H1 (cell line): ENCODE measurements at regions not wholly inside any gene's neighbourhood (a gene's known extent, or its start where the extent isn't known, plus 50 kb on each side); places are given as distances from the start of the nearest gene placed in this dataset.

ENCODE experiments used
- CTCF ChIA-PET: fragments of 300-600 bp; sonication (Branson Sonifier 250); formaldehyde crosslinking; loops from one replicate; lab custom pipeline; 2021; ENCODE audit not compliant: partially characterized antibody; lab: Charles Lee
- POLR2A ChIA-PET: fragments of 300-600 bp; sonication (Branson Sonifier 250); formaldehyde crosslinking; loops from one replicate; lab custom pipeline; 2021; ENCODE audit warnings: inconsistent platforms; ENCODE audit not compliant: partially characterized antibody; lab: Charles Lee
- DNase-seq, 2 experiments: peaks; one replicate each; pipeline versions ENCODE4 v3.0.0 to v3.0.0-alpha.2; 2010 to 2022; ENCODE audit warnings: low spot score in 2 of 2, low read depth in 1 of 2, mixed read lengths in 1 of 2
- FAIRE-seq: peaks from 2 replicates; lab custom pipeline; 2011; peaks lifted over from hg19 to GRCh38; lab: Jason Lieb, UNC
- H2AFZ ChIP-seq: 2 replicates; pipeline ENCODE4 v1.8.1; 2012; ENCODE audit warnings: low read length, inconsistent platforms
- H2AK5ac ChIP-seq: 2 replicates; pipeline ENCODE4 v1.6.1; 2013; ENCODE audit warnings: low read depth, low read length
- H2BK120ac ChIP-seq: replicated peaks from 2 replicates; pipeline ENCODE3; 2013; ENCODE audit warnings: low read depth, low read length, inconsistent platforms
- H2BK12ac ChIP-seq: 2 replicates; pipeline ENCODE4 v1.6.1; 2013; ENCODE audit warnings: low read depth, low read length
- H2BK15ac ChIP-seq: 2 replicates; pipeline ENCODE4 v1.6.1; 2013; ENCODE audit warnings: low read length
- H2BK20ac ChIP-seq: 2 replicates; pipeline ENCODE4 v1.6.1; 2013; ENCODE audit warnings: low read length
- H2BK5ac ChIP-seq: 2 replicates; pipeline ENCODE4 v1.6.1; 2013; ENCODE audit warnings: low read depth, low read length
- H3K14ac ChIP-seq: 2 replicates; pipeline ENCODE4 v1.6.1; 2013; ENCODE audit warnings: inconsistent platforms; ENCODE audit not compliant: insufficient read length
- H3K18ac ChIP-seq: 2 replicates; pipeline ENCODE4 v1.6.1; 2013; ENCODE audit warnings: low read length; ENCODE audit errors: extremely low read depth
- H3K23ac ChIP-seq: 2 replicates; pipeline ENCODE4 v1.6.1; 2013; ENCODE audit warnings: inconsistent platforms; ENCODE audit not compliant: insufficient read length
- H3K23me2 ChIP-seq: 2 replicates; pipeline ENCODE4 v1.6.1; 2013; ENCODE audit warnings: low read depth, low read length
- H3K27ac ChIP-seq: 2 replicates; pipeline ENCODE4 v1.6.1; 2011; ENCODE audit warnings: low read depth, low read length, inconsistent platforms
- H3K27me3 ChIP-seq, 4 experiments: replicated peaks in 1 of 4; 1 replicate in 1 of 4; 2 replicates in 3 of 4; pipeline versions ENCODE4 v1.6.1 to v1.8.1; 2011 to 2013; ENCODE audit warnings: low read length in 3 of 4, mild to moderate bottlenecking in 3 of 4, inconsistent platforms in 2 of 4, mixed read lengths in 2 of 4, moderate library complexity in 1 of 4; ENCODE audit not compliant: control insufficient read depth in 3 of 4, insufficient read depth in 3 of 4; ENCODE audit errors: extremely low read depth in 1 of 4
- H3K36me3 ChIP-seq, 4 experiments: 2 replicates each; pipeline versions ENCODE4 v1.6.1 to v1.8.1; 2011 to 2013; ENCODE audit warnings: mild to moderate bottlenecking in 4 of 4, low read length in 3 of 4, moderate library complexity in 2 of 4, control low read depth in 1 of 4, inconsistent platforms in 1 of 4; ENCODE audit not compliant: insufficient read depth in 4 of 4, control insufficient read depth in 2 of 4
- H3K4ac ChIP-seq: replicated peaks from 2 replicates; pipeline ENCODE3; 2013; ENCODE audit warnings: low read length, low read depth, mixed read lengths, inconsistent platforms; ENCODE audit not compliant: insufficient read length
- H3K4me1 ChIP-seq, 4 experiments: replicated peaks in 1 of 4; 1 replicate in 1 of 4; 2 replicates in 3 of 4; pipeline versions ENCODE4 v1.6.1 to v1.8.1; 2011 to 2013; ENCODE audit warnings: low read length in 3 of 4, inconsistent platforms in 2 of 4, mixed read lengths in 1 of 4; ENCODE audit not compliant: insufficient read depth in 4 of 4, control insufficient read depth in 3 of 4
- H3K4me2 ChIP-seq, 2 experiments: 2 replicates each; pipeline versions ENCODE4 v1.6.1 to v1.8.1; 2011 to 2013; ENCODE audit warnings: low read depth in 2 of 2, low read length in 2 of 2, control low read depth in 1 of 2, inconsistent platforms in 1 of 2, mild to moderate bottlenecking in 1 of 2; ENCODE audit not compliant: insufficient read depth in 1 of 2
- H3K4me3 ChIP-seq, 4 experiments: fragments of 200-600, 300-600 bp in 1 of 4; sonication (generic), shearing (Covaris generic), sonication (Bioruptor Twin) in 1 of 4; 2 replicates each; pipeline versions ENCODE4 v1.5.1 to v1.8.1; 2011 to 2016; ENCODE audit warnings: low read length in 4 of 4, low read depth in 3 of 4, control low read depth in 2 of 4, inconsistent platforms in 2 of 4, mild to moderate bottlenecking in 2 of 4, mixed read lengths in 1 of 4, moderate library complexity in 1 of 4; ENCODE audit not compliant: insufficient read depth in 2 of 4; ENCODE audit errors: extremely low read depth in 1 of 4
- H3K56ac ChIP-seq: replicated peaks from 2 replicates; pipeline ENCODE3; 2013; ENCODE audit warnings: low read depth, mild to moderate bottlenecking, mixed read lengths, low read length, inconsistent platforms; ENCODE audit not compliant: insufficient read length
- H3K79me1 ChIP-seq: 2 replicates; pipeline ENCODE4 v1.6.1; 2013; ENCODE audit warnings: low read depth, low read length, control low read depth
- H3K79me2 ChIP-seq, 2 experiments: 2 replicates each; pipeline versions ENCODE4 v1.6.1 to v1.8.1; 2012 to 2013; ENCODE audit warnings: low read length in 2 of 2, mild to moderate bottlenecking in 2 of 2, inconsistent platforms in 1 of 2; ENCODE audit not compliant: insufficient read depth in 2 of 2, control insufficient read depth in 1 of 2
- H3K9ac ChIP-seq, 4 experiments: replicated peaks in 1 of 4; 1 replicate in 1 of 4; 2 replicates in 3 of 4; pipeline versions ENCODE4 v1.6.1 to v1.8.1; 2011 to 2013; ENCODE audit warnings: low read depth in 3 of 4, low read length in 3 of 4, control low read depth in 2 of 4, mild to moderate bottlenecking in 2 of 4, moderate library complexity in 2 of 4, inconsistent platforms in 1 of 4; ENCODE audit errors: extremely low read depth in 1 of 4
- H3K9me3 ChIP-seq, 2 experiments: 2 replicates each; pipeline versions ENCODE4 v1.6.1 to v1.8.1; 2012 to 2013; ENCODE audit warnings: mild to moderate bottlenecking in 2 of 2, moderate library complexity in 2 of 2, control low read depth in 1 of 2, inconsistent platforms in 1 of 2, low read depth in 1 of 2, low read length in 1 of 2, mixed read lengths in 1 of 2; ENCODE audit not compliant: insufficient read depth in 2 of 2
- H4K20me1 ChIP-seq, 2 experiments: replicated peaks in 1 of 2; 2 replicates each; pipeline versions ENCODE3 to v1.8.1; 2011 to 2013; ENCODE audit warnings: inconsistent platforms in 2 of 2, low read length in 2 of 2, mild to moderate bottlenecking in 1 of 2; ENCODE audit not compliant: insufficient read depth in 2 of 2, control insufficient read depth in 1 of 2
- H4K5ac ChIP-seq: 2 replicates; pipeline ENCODE4 v1.6.1; 2013; ENCODE audit warnings: low read length, low read depth, mixed read lengths, inconsistent platforms; ENCODE audit not compliant: insufficient read length
- H4K8ac ChIP-seq: 2 replicates; pipeline ENCODE4 v1.8.0; 2013; ENCODE audit warnings: mild to moderate bottlenecking, moderate library complexity, low read length, inconsistent platforms; ENCODE audit not compliant: insufficient read depth; ENCODE audit errors: extremely low read depth
- H4K91ac ChIP-seq: replicated peaks from 2 replicates; pipeline ENCODE3; 2013; ENCODE audit warnings: low read length, mixed read lengths, inconsistent platforms; ENCODE audit not compliant: insufficient read length
- SUZ12 ChIP-seq: fragments of 200-600 bp; sonication (generic); IDR thresholded peaks from 2 replicates; pipeline ENCODE4 v1.6.1; 2012; ENCODE audit warnings: mild to moderate bottlenecking, inconsistent platforms, low read length, moderate library complexity, mixed read lengths
- WGBS, 2 experiments: shearing (Covaris generic) in 1 of 2; methylation state at CpG; one replicate each; pipeline versions ENCODE4 v1.1.6 to v1.1.7; 2013 to 2015; ENCODE audit warnings: low lambda C conversion rate in 2 of 2, mixed read lengths in 2 of 2, inconsistent platforms in 1 of 2, low coverage in 1 of 2, missing lambda C conversion rate in 1 of 2; ENCODE audit not compliant: insufficient replicate concordance in 2 of 2, insufficient coverage in 1 of 2, insufficient read length in 1 of 2; ENCODE audit errors: extremely low coverage in 1 of 2, missing lambda C conversion rate in 1 of 2; 5-methylcytosine and 5-hydroxymethylcytosine counted together

- no peaks in the 10 kb centered on the region for H3K4me1 ChIP-seq
- H2BK20ac ChIP-seq, result no peak overlapping the region
- H4K5ac ChIP-seq, result no peak overlapping the region
- H3K23me2 ChIP-seq, result no peaks in the 10 kb centered on the region; the same call in 1 of the 2 replicates
- H3K27me3 ChIP-seq, result no peaks in the 10 kb centered on the region
- H3K18ac ChIP-seq, result no peak overlapping the region
- H4K8ac ChIP-seq, result peak overlapping the region; percentile 71; the same call in 1 of the 2 replicates
- H2AK5ac ChIP-seq, result no peak overlapping the region
- H3K56ac ChIP-seq, result no peak overlapping the region
- H3K4ac ChIP-seq, result no peak overlapping the region
- 90% methylated on average over 6 of the region's 6 CpGs; no CpG with 5 or more reads in 1 of the 2 experiments for WGBS, 2 experiments
- no peak overlapping the region for H2BK12ac ChIP-seq
- no peak overlapping the region for H3K9ac ChIP-seq
- H4K20me1 ChIP-seq, result no peaks in the 10 kb centered on the region
- H3K36me3 ChIP-seq, result no peaks in the 10 kb centered on the region
- no peaks in the 10 kb centered on the region for H3K79me2 ChIP-seq
- H4K91ac ChIP-seq, result no peak overlapping the region
- CTCF ChIA-PET, result interaction anchor here (1.0 to 1.3 kb wide), 2 partner anchors 14 to 28 kb away, joined by 4 read pairs; no protein-coding TSS in a partner anchor
- POLR2A ChIA-PET, result no interaction called here
- H2AFZ ChIP-seq, result peak overlapping the region; percentile 97
- no peak overlapping the region; the same call in 1 of the 2 replicates for H3K27ac ChIP-seq
- H3K4me3 ChIP-seq, result no peak overlapping the region
- H2BK120ac ChIP-seq, result no peak overlapping the region
- no peak overlapping the region for H2BK15ac ChIP-seq
- DNase-seq (no peak), FAIRE-seq (no peak)
- TF ChIP-seq SUZ12, result no peak
- no peaks in the 10 kb centered on the region for H3K79me1 ChIP-seq
- H2BK5ac ChIP-seq, result no peak overlapping the region
- H3K9me3 ChIP-seq, result no peaks in the 10 kb centered on the region
- H3K4me2 ChIP-seq, result no peak overlapping the region
- no peak overlapping the region for H3K23ac ChIP-seq
- no peak overlapping the region for H3K14ac ChIP-seq
These were observed 271.8 kb downstream of the ZIC1 start for GRCh38 chr3:147680837-147681483.
